Mesodermal cell (in vitro differentiated cells): ENCODE measurements at regions not wholly inside any gene's neighbourhood (a gene's known extent, or its start where the extent isn't known, plus 50 kb on each side); places are given as distances from the start of the nearest gene placed in this dataset.

Source experiments
- H3K27ac ChIP-seq: 2 replicates; pipeline ENCODE4 v1.7.0; 2013; ENCODE audit warnings: mild to moderate bottlenecking, low read depth, low read length, moderate library complexity; ENCODE audit not compliant: severe bottlenecking
- H3K36me3 ChIP-seq: 2 replicates; pipeline ENCODE4 v1.7.1; 2013; ENCODE audit warnings: mild to moderate bottlenecking, low read length, moderate library complexity; ENCODE audit not compliant: control insufficient read depth, insufficient read depth
- H3K4me1 ChIP-seq: one replicate; pipeline ENCODE4 v1.7.1; 2013; ENCODE audit warnings: mild to moderate bottlenecking, low read length; ENCODE audit not compliant: insufficient read depth, control insufficient read depth, poor library complexity, severe bottlenecking
- H3K4me3 ChIP-seq: 2 replicates; pipeline ENCODE4 v1.7.0; 2013; ENCODE audit warnings: low read length, control low read depth, mild to moderate bottlenecking; ENCODE audit not compliant: insufficient read depth, poor library complexity, severe bottlenecking; ENCODE audit errors: extremely low read depth
- H3K9me3 ChIP-seq: 2 replicates; pipeline ENCODE4 v1.7.1; 2013; ENCODE audit warnings: mild to moderate bottlenecking, low read length, moderate library complexity; ENCODE audit not compliant: control insufficient read depth
- WGBS, 2 experiments: methylation state at CpG; one replicate each; pipeline ENCODE4 v1.1.5; 2013; ENCODE audit warnings: missing lambda C conversion rate in 2 of 2; ENCODE audit not compliant: insufficient coverage in 2 of 2; 5-methylcytosine and 5-hydroxymethylcytosine counted together

GRCh38 chr7:388961-389701, 99.2 kb downstream of the FOXL3 start:
- Histone ChIP-seq H3K4me3 (no peak overlapping the region), H3K9me3 (peaks cover 11% of the 10 kb centered on the region), H3K27ac (no peak overlapping the region), H3K4me1 (peaks cover 3% of the 10 kb centered on the region), H3K36me3 (no peaks in the 10 kb centered on the region)
- 94% methylated on average over 29 to 31 of the region's 31 CpGs for WGBS, 2 experiments

GRCh38 chr7:389911-390601, 100.1 kb downstream of the FOXL3 start:
- 90 to 92% methylated on average over 19 to 21 of the region's 21 CpGs for WGBS, 2 experiments
- Histone ChIP-seq H3K4me3 (no peak overlapping the region), H3K36me3 (no peaks in the 10 kb centered on the region), H3K4me1 (peaks cover 3% of the 10 kb centered on the region), H3K27ac (no peak overlapping the region), H3K9me3 (peaks cover 12% of the 10 kb centered on the region)

GRCh38 chr7:390761-391410, 100.9 kb downstream of the FOXL3 start:
- Histone ChIP-seq H3K36me3 (no peaks in the 10 kb centered on the region), H3K4me3 (no peak overlapping the region), H3K4me1 (peaks cover 3% of the 10 kb centered on the region), H3K9me3 (peaks cover 15% of the 10 kb centered on the region), H3K27ac (no peak overlapping the region)
- WGBS, 2 experiments, result 91 to 97% methylated on average over 14 to 15 of the region's 20 CpGs

- Histone ChIP-seq H3K4me3 (no peak overlapping the region), H3K27ac (no peak overlapping the region), H3K36me3 (no peaks in the 10 kb centered on the region), H3K4me1 (peaks cover 3% of the 10 kb centered on the region), H3K9me3 (peaks cover 20% of the 10 kb centered on the region)
- WGBS, 2 experiments, result 88 to 93% methylated on average over 14 to 24 of the region's 26 CpGs
Observed at GRCh38 chr7:391411-391951, 101.5 kb downstream of the FOXL3 start.

- Histone ChIP-seq H3K4me1 (peaks cover 3% of the 10 kb centered on the region), H3K9me3 (peaks cover 25% of the 10 kb centered on the region), H3K4me3 (no peak overlapping the region), H3K36me3 (no peaks in the 10 kb centered on the region), H3K27ac (no peak overlapping the region)
- WGBS, 2 experiments, result 95 to 96% methylated on average over 22 to 23 of the region's 25 CpGs
Observed at GRCh38 chr7:391961-392524, 102.1 kb downstream of the FOXL3 start.

GRCh38 chr7:392822-393221, 102.9 kb downstream of the FOXL3 start:
- Histone ChIP-seq H3K27ac (no peak overlapping the region), H3K9me3 (peaks cover 31% of the 10 kb centered on the region), H3K4me3 (no peak overlapping the region), H3K4me1 (peaks cover 3% of the 10 kb centered on the region), H3K36me3 (no peaks in the 10 kb centered on the region)
- WGBS, 2 experiments, result no CpG with 5 or more reads among the region's 3 CpGs

GRCh38 chr7:395643-396042, 105.7 kb downstream of the FOXL3 start:
- no peaks in the 10 kb centered on the region for H3K36me3 ChIP-seq
- no peak overlapping the region for H3K27ac ChIP-seq
- peaks cover 3% of the 10 kb centered on the region for H3K4me1 ChIP-seq
- no peak overlapping the region for H3K4me3 ChIP-seq
- peaks cover 33% of the 10 kb centered on the region for H3K9me3 ChIP-seq

GRCh38 chr7:398888-399287, 108.9 kb downstream of the FOXL3 start:
- 89 to 100% methylated on average over 1 of the region's 2 CpGs for WGBS, 2 experiments

GRCh38 chr7:400901-401485, 111.0 kb downstream of the FOXL3 start:
- Histone ChIP-seq H3K27ac (no peak overlapping the region), H3K4me1 (no peaks in the 10 kb centered on the region), H3K36me3 (no peaks in the 10 kb centered on the region), H3K9me3 (peaks cover 18% of the 10 kb centered on the region), H3K4me3 (no peak overlapping the region)
- WGBS, 2 experiments, result 80 to 85% methylated on average over 4 to 7 of the region's 9 CpGs

More at GRCh38 chr7:398888-399287, 108.9 kb downstream of the FOXL3 start:
- no peak overlapping the region for H3K27ac ChIP-seq
- H3K4me3 ChIP-seq, result no peak overlapping the region
- H3K36me3 ChIP-seq, result no peaks in the 10 kb centered on the region
- H3K4me1 ChIP-seq, result no peaks in the 10 kb centered on the region
- H3K9me3 ChIP-seq, result peaks cover 28% of the 10 kb centered on the region

GRCh38 chr7:401495-401894, 111.5 kb downstream of the FOXL3 start:
- H3K4me3 ChIP-seq, result no peak overlapping the region
- no peak overlapping the region for H3K27ac ChIP-seq
- H3K9me3 ChIP-seq, result peaks cover 13% of the 10 kb centered on the region
- no peaks in the 10 kb centered on the region for H3K4me1 ChIP-seq
- WGBS, 2 experiments, result 90 to 93% methylated on average over 8 to 9 of the region's 11 CpGs
- no peaks in the 10 kb centered on the region for H3K36me3 ChIP-seq
